ENCODE measurements at regions not wholly inside any gene's neighbourhood (a gene's known extent, or its start where the extent isn't known, plus 50 kb on each side); places are given as distances from the start of the nearest gene placed in this dataset.

DNA sequence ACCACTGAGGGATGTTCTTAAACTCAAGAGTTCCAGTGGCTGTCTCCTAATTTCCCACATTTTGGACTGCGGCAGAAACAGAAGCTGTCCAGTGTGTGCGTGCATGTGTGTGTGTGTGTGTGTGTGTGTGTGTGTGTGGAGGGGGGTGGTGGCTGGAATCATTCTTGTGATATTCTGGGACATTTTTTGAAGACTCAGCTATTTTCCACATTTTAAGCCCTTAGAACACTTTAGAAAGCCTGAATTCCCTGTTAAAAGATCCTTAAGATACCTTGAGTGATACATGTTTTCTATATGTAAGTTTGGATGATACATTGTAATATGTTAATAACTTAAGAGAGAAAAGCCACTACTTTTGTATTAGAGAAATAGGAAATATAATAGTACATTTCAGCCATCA is 636.4 kb downstream of the PLPP3 start:
- no peak overlapping the region for H3K27ac ChIP-seq
- no peaks in the 10 kb centered on the region for H3K4me1 ChIP-seq
- TF ChIP-seq, protein P1, sequence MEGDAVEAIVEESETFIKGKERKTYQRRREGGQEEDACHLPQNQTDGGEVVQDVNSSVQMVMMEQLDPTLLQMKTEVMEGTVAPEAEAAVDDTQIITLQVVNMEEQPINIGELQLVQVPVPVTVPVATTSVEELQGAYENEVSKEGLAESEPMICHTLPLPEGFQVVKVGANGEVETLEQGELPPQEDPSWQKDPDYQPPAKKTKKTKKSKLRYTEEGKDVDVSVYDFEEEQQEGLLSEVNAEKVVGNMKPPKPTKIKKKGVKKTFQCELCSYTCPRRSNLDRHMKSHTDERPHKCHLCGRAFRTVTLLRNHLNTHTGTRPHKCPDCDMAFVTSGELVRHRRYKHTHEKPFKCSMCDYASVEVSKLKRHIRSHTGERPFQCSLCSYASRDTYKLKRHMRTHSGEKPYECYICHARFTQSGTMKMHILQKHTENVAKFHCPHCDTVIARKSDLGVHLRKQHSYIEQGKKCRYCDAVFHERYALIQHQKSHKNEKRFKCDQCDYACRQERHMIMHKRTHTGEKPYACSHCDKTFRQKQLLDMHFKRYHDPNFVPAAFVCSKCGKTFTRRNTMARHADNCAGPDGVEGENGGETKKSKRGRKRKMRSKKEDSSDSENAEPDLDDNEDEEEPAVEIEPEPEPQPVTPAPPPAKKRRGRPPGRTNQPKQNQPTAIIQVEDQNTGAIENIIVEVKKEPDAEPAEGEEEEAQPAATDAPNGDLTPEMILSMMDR (IDR thresholded peaks at IDR 0.05) = no peak
- TF ChIP-seq POLR2A (IDR thresholded peaks at IDR 0.05) (no peak), POLR2AphosphoS5 (IDR thresholded peaks at IDR 0.05) (no peak), EP300 (IDR thresholded peaks at IDR 0.05) (no peak)
- no peak overlapping the region for H3K4me3 ChIP-seq
- whole genome bisulfite sequencing = 68% methylated on average over 2 of the region's 2 CpGs
- no peaks in the 10 kb centered on the region for H3K9me3 ChIP-seq
- H3K36me3 ChIP-seq = no peaks in the 10 kb centered on the region
- no peaks in the 10 kb centered on the region for H3K27me3 ChIP-seq
- DNase-seq (ENCODE audit: low spot score in 2 of 2) = no peak

- Histone ChIP-seq H3K36me3 (no peaks in the 10 kb centered on the region), H3K27ac (no peak overlapping the region), H3K4me1 (no peaks in the 10 kb centered on the region), H3K27me3 (no peaks in the 10 kb centered on the region), H3K9me3 (no peaks in the 10 kb centered on the region), H3K4me3 (no peak overlapping the region)
- TF ChIP-seq EP300 (IDR thresholded peaks at IDR 0.05) = no peak
- TF ChIP-seq POLR2AphosphoS5 (IDR thresholded peaks at IDR 0.05) = no peak
- TF ChIP-seq, protein P1 (IDR thresholded peaks at IDR 0.05) = no peak
- TF ChIP-seq POLR2A (IDR thresholded peaks at IDR 0.05) = no peak
- DNase-seq (ENCODE audit: low spot score in 2 of 2) = no peak
- 70% methylated on average over 1 of the region's 1 CpG for WGBS
Measured at GRCh38 chr1:55939866-55940265, 639.5 kb downstream of the PLPP3 start.

DNA sequence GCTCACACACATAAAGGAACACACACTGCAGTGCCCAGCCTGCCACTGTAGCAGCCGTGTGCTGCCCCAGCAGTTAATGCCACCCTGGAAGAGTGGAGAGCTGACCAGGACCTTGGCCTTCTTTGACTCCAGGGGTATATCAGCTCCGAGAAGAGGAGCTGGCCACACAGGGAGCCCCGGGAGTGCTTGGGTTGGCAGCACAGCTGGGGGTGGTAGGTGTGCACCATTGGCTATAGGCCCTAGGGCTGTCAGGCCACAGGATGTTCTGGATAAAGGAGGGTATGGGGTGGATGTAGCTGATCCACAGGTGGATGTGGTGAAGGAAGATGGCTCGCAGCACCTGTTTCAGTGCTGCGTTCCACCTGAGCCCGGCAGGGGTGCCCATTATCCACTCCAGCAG is 640.5 kb downstream of the PLPP3 start:
- H3K27ac ChIP-seq = no peak overlapping the region
- no peaks in the 10 kb centered on the region for H3K36me3 ChIP-seq
- TF ChIP-seq POLR2A (IDR thresholded peaks at IDR 0.05) (no peak), POLR2AphosphoS5 (IDR thresholded peaks at IDR 0.05) (no peak), EP300 (IDR thresholded peaks at IDR 0.05) (no peak)
- TF ChIP-seq, protein P1 (IDR thresholded peaks at IDR 0.05) = no peak
- H3K4me1 ChIP-seq = no peaks in the 10 kb centered on the region
- DNase-seq (ENCODE audit: low spot score in 2 of 2) = no peak
- H3K4me3 ChIP-seq = no peak overlapping the region
- 94% methylated on average over 6 of the region's 6 CpGs for WGBS
- H3K9me3 ChIP-seq = no peaks in the 10 kb centered on the region
- H3K27me3 ChIP-seq = no peaks in the 10 kb centered on the region

DNA sequence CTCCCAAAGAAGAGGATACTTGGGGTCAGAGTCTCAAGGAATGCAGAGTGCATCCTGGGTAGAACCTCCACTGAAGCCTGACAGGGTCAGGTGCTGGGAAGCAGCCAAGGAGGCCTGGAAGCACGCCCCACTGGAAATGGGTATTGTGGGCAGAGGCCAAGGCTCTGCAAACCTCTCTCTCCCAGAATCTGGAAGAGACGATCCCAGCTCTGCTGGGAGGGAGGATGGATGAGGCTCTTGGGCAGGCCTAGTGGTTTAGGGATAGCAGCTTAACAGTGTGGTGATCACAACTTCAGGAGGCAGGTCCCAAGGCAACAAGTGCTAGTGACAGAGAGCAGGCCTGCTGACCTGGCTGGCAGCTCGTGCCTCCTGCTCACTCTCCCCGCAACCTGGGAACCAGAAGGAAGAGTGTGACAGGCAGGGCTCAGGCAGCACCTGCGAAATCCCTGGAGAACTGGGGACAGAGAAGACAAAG is 641.0 kb downstream of the PLPP3 start:
- H3K4me1 ChIP-seq = no peaks in the 10 kb centered on the region
- WGBS = 53% methylated on average over 2 of the region's 5 CpGs
- H3K27me3 ChIP-seq = no peaks in the 10 kb centered on the region
- no peak for DNase-seq (ENCODE audit: low spot score in 2 of 2)
- no peaks in the 10 kb centered on the region for H3K36me3 ChIP-seq
- H3K9me3 ChIP-seq = no peaks in the 10 kb centered on the region
- no peak overlapping the region for H3K4me3 ChIP-seq
- H3K27ac ChIP-seq = no peak overlapping the region
- TF ChIP-seq POLR2AphosphoS5 (IDR thresholded peaks at IDR 0.05) (no peak), POLR2A (IDR thresholded peaks at IDR 0.05) (no peak), EP300 (IDR thresholded peaks at IDR 0.05) (no peak)
- TF ChIP-seq, protein P1 (IDR thresholded peaks at IDR 0.05) = no peak

DNA sequence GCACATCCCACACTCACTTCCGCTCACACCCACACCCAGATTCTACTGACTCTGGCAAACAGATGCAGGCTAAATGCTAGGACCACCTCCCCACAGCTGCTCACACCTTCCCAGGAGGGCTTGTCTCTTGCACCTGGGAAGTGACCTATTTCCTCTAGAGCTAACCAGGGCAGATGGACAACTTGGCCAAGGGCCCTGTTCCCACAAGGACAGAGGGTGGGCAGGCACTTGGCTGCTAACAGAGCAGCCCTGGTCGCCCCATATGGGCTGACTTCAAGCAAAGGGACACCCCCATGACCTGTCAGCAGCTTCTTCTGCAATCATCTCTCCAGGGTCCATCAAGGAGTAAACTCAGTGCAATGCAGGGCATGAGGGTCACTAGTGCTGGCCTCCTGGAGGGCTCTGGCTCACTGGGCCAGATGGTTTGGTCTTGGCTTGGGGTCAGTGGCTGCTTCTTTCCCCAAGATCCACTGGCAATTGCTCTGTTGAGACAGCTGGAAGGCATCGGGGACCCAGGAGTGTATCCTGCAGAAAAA is 641.5 kb downstream of the PLPP3 start:
- TF ChIP-seq POLR2AphosphoS5 (IDR thresholded peaks at IDR 0.05) = no peak
- Histone ChIP-seq H3K27ac (no peak overlapping the region), H3K36me3 (no peaks in the 10 kb centered on the region), H3K4me1 (no peaks in the 10 kb centered on the region), H3K27me3 (no peaks in the 10 kb centered on the region), H3K9me3 (no peaks in the 10 kb centered on the region), H3K4me3 (no peak overlapping the region)
- WGBS = 86% methylated on average over 2 of the region's 3 CpGs
- no peak for DNase-seq (ENCODE audit: low spot score in 2 of 2)

DNA sequence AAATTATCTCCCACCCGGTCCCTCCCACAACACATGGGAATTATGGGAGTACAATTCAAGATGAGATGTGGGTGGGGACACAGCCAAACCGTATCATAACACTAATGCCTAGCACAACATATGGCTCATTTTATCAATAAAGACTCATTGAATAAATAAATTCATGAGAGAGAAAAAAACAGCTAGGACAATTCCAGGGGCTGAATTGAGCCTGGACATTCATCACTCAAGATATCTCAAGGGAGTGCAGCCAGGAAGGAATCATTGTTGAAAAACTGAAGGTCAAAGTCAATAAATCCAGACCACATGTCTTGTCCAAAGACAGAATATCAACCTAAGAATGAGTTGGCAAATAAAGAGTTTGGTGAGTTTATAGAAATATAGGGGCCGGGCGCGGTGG is 644.1 kb downstream of the PLPP3 start:
- peaks cover 15% of the 10 kb centered on the region for H3K4me1 ChIP-seq
- no peak for DNase-seq (ENCODE audit: low spot score in 2 of 2)
- H3K36me3 ChIP-seq = no peaks in the 10 kb centered on the region
- no peak overlapping the region for H3K27ac ChIP-seq
- no peak overlapping the region for H3K4me3 ChIP-seq
- H3K27me3 ChIP-seq = no peaks in the 10 kb centered on the region
- 91% methylated on average over 2 of the region's 5 CpGs for WGBS
- no peak for TF ChIP-seq EP300 (IDR thresholded peaks at IDR 0.05)
- TF ChIP-seq, protein P1 (IDR thresholded peaks at IDR 0.05) = no peak
- no peak for TF ChIP-seq POLR2A (IDR thresholded peaks at IDR 0.05)
- no peak for TF ChIP-seq POLR2AphosphoS5 (IDR thresholded peaks at IDR 0.05)
- no peaks in the 10 kb centered on the region for H3K9me3 ChIP-seq

All from suprapubic skin (tissue), 4 donors.